OCI-LY1 (cell line): ENCODE measurements at regions not wholly inside any gene's neighbourhood (a gene's known extent, or its start where the extent isn't known, plus 50 kb on each side); places are given as distances from the start of the nearest gene placed in this dataset.

Experiments
- H2AFZ ChIP-seq: fragments of 200-600 bp; sonication (generic), shearing (Covaris generic); 2 replicates; pipeline ENCODE4 v1.6.0; 2014; ENCODE audit warnings: antibody characterized with exemption, mild to moderate bottlenecking, low read length
- H3F3A ChIP-seq: fragments of 200-600 bp; sonication (generic), shearing (Covaris generic); 2 replicates; pipeline ENCODE4 v1.6.0; 2014; ENCODE audit warnings: mild to moderate bottlenecking, antibody characterized with exemption, low read length, moderate library complexity; ENCODE audit not compliant: insufficient read depth
- H3K27ac ChIP-seq: fragments of 200-600 bp; sonication (generic); 2 replicates; pipeline ENCODE4 v1.5.1; 2014; ENCODE audit warnings: low read length, mixed run types, mild to moderate bottlenecking, low read depth; ENCODE audit not compliant: poor library complexity, severe bottlenecking
- H3K27me3 ChIP-seq: fragments of 200-600 bp; sonication (generic); 2 replicates; pipeline ENCODE4 v1.6.0; 2014; ENCODE audit warnings: antibody characterized with exemption, mild to moderate bottlenecking, low read length, moderate library complexity; ENCODE audit not compliant: insufficient read depth
- H3K36me3 ChIP-seq: fragments of 200-600 bp; sonication (generic); 2 replicates; pipeline ENCODE4 v1.6.1; 2014; ENCODE audit warnings: mild to moderate bottlenecking, antibody characterized with exemption, low read length, moderate library complexity, mixed read lengths; ENCODE audit not compliant: insufficient read depth
- H3K4me1 ChIP-seq: fragments of 200-600 bp; sonication (generic); 2 replicates; pipeline ENCODE4 v1.5.1; 2014; ENCODE audit warnings: mild to moderate bottlenecking, low read length, moderate library complexity; ENCODE audit not compliant: insufficient read depth, severe bottlenecking
- H3K4me2 ChIP-seq: fragments of 200-600 bp; sonication (generic), shearing (Covaris generic); 2 replicates; pipeline ENCODE4 v1.6.1; 2014; ENCODE audit warnings: low read length
- H3K4me3 ChIP-seq: fragments of 200-600 bp; sonication (generic); 2 replicates; pipeline ENCODE4 v1.5.1; 2014; ENCODE audit warnings: low read length, low read depth, mild to moderate bottlenecking, mixed read lengths; ENCODE audit not compliant: poor library complexity, severe bottlenecking
- H3K79me2 ChIP-seq: fragments of 200-600 bp; shearing (Covaris generic); 2 replicates; pipeline ENCODE4 v1.6.1; 2016; ENCODE audit warnings: mixed run types, low read length, mixed read lengths; ENCODE audit not compliant: insufficient read depth
- H3K9ac ChIP-seq: fragments of 200-600 bp; sonication (generic), shearing (Covaris generic); 2 replicates; pipeline ENCODE4 v1.6.1; 2014; ENCODE audit warnings: mild to moderate bottlenecking, low read length, mixed read lengths
- H3K9me2 ChIP-seq: fragments of 200-600 bp; sonication (generic), shearing (Covaris generic); 2 replicates; pipeline ENCODE4 v1.6.1; 2014; ENCODE audit warnings: low read depth, mild to moderate bottlenecking, low read length, mixed read lengths
- H3K9me3 ChIP-seq: fragments of 200-600 bp; shearing (Covaris generic); 2 replicates; pipeline ENCODE4 v1.6.1; 2014; ENCODE audit warnings: low read length, mixed read lengths
- H4K20me1 ChIP-seq: fragments of 200-600 bp; sonication (generic), shearing (Covaris generic); 2 replicates; pipeline ENCODE4 v1.6.0; 2016; ENCODE audit warnings: mild to moderate bottlenecking, low read length; ENCODE audit not compliant: insufficient read depth
- EZH2 ChIP-seq: fragments of 200-600 bp; sonication (generic), shearing (Covaris generic); IDR thresholded peaks from 2 replicates; pipeline ENCODE4 v1.8.0; 2017; ENCODE audit warnings: borderline replicate concordance, mixed run types, mild to moderate bottlenecking, antibody characterized with exemption, low read length, moderate library complexity, mixed read lengths
- TF ChIP-seq, protein P1 (sequence below): fragments of 200-600 bp; sonication (generic), shearing (Covaris generic); IDR thresholded peaks from 2 replicates; pipeline ENCODE4 v1.5.1; 2017; ENCODE audit warnings: mild to moderate bottlenecking, antibody characterized with exemption, low read length, moderate library complexity, mixed read lengths

DNA sequence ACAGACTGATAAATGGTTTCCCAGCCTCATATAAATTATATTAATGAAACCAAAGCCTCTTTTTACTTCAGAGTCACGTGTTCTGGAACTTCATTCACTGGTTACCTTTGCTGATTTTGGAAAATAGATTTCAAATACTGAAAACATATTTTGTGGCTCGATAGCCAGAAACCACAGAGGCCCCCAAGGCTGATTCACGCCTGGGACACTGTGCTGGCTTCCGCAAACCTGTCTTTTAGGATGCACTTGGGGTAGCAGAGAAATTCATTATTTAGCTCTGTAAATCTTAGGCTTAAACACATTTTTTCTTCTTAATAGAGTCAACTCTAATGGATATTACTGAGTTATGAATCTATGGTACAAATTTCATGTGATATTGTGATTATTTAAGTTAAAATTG lies 90.7 kb upstream of the TMEM18 start:
- TF ChIP-seq, protein P1, sequence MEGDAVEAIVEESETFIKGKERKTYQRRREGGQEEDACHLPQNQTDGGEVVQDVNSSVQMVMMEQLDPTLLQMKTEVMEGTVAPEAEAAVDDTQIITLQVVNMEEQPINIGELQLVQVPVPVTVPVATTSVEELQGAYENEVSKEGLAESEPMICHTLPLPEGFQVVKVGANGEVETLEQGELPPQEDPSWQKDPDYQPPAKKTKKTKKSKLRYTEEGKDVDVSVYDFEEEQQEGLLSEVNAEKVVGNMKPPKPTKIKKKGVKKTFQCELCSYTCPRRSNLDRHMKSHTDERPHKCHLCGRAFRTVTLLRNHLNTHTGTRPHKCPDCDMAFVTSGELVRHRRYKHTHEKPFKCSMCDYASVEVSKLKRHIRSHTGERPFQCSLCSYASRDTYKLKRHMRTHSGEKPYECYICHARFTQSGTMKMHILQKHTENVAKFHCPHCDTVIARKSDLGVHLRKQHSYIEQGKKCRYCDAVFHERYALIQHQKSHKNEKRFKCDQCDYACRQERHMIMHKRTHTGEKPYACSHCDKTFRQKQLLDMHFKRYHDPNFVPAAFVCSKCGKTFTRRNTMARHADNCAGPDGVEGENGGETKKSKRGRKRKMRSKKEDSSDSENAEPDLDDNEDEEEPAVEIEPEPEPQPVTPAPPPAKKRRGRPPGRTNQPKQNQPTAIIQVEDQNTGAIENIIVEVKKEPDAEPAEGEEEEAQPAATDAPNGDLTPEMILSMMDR = no peak
- TF ChIP-seq EZH2 = no peak
- no peak overlapping the region for H3K4me2 ChIP-seq
- no peaks in the 10 kb centered on the region for H3K36me3 ChIP-seq
- H3K27ac ChIP-seq = no peak overlapping the region
- H3F3A ChIP-seq = no peaks in the 10 kb centered on the region
- H3K4me3 ChIP-seq = no peak overlapping the region
- no peak overlapping the region for H2AFZ ChIP-seq
- H3K79me2 ChIP-seq = no peaks in the 10 kb centered on the region
- H3K4me1 ChIP-seq = no peaks in the 10 kb centered on the region
- H3K9me2 ChIP-seq = no peaks in the 10 kb centered on the region
- H3K9ac ChIP-seq = no peak overlapping the region
- no peaks in the 10 kb centered on the region for H3K9me3 ChIP-seq
- H4K20me1 ChIP-seq = no peaks in the 10 kb centered on the region
- H3K27me3 ChIP-seq = peaks cover 3% of the 10 kb centered on the region; the same call in 1 of the 2 replicates

- no peak overlapping the region for H3K27ac ChIP-seq
Observed at GRCh38 chr2:767440-767839, 90.2 kb upstream of the TMEM18 start.

GRCh38 chr2:766255-766654 lies 89.0 kb upstream of the TMEM18 start:
- Histone ChIP-seq H3K4me3 (no peak overlapping the region), H3K27me3 (peaks cover 3% of the 10 kb centered on the region; the same call in 1 of the 2 replicates), H3K27ac (no peak overlapping the region), H4K20me1 (no peaks in the 10 kb centered on the region), H3K9me3 (no peaks in the 10 kb centered on the region), H3K9me2 (no peaks in the 10 kb centered on the region), H3K9ac (no peak overlapping the region), H3K4me1 (no peaks in the 10 kb centered on the region), H3F3A (no peaks in the 10 kb centered on the region), H3K36me3 (no peaks in the 10 kb centered on the region), H3K79me2 (no peaks in the 10 kb centered on the region), H2AFZ (no peak overlapping the region), H3K4me2 (no peak overlapping the region)
- TF ChIP-seq, protein P1 = no peak
- no peak for TF ChIP-seq EZH2

More at GRCh38 chr2:767440-767839, 90.2 kb upstream of the TMEM18 start:
- H3K27me3 ChIP-seq = peaks cover 3% of the 10 kb centered on the region; the same call in 1 of the 2 replicates
- H3K9me2 ChIP-seq = no peaks in the 10 kb centered on the region
- H3F3A ChIP-seq = no peaks in the 10 kb centered on the region
- no peaks in the 10 kb centered on the region for H3K79me2 ChIP-seq
- no peak for TF ChIP-seq EZH2
- TF ChIP-seq, protein P1 = no peak
- no peak overlapping the region for H3K4me2 ChIP-seq
- H3K9me3 ChIP-seq = no peaks in the 10 kb centered on the region
- no peak overlapping the region for H3K4me3 ChIP-seq
- H2AFZ ChIP-seq = no peak overlapping the region
- no peaks in the 10 kb centered on the region for H3K4me1 ChIP-seq
- no peak overlapping the region for H3K9ac ChIP-seq
- H3K36me3 ChIP-seq = no peaks in the 10 kb centered on the region
- no peaks in the 10 kb centered on the region for H4K20me1 ChIP-seq
